ENCODE measurements at regions not wholly inside any gene's neighbourhood (a gene's known extent, or its start where the extent isn't known, plus 50 kb on each side); places are given as distances from the start of the nearest gene placed in this dataset.

- TF ChIP-seq GLIS3 (CRISPR knock-in tag; IDR thresholded peaks at IDR 0.05) (no peak), OSR1 (CRISPR knock-in tag; IDR thresholded peaks at IDR 0.05) (no peak), ISL1 (CRISPR knock-in tag; IDR thresholded peaks at IDR 0.05) (no peak), SNAI2 (CRISPR knock-in tag; IDR thresholded peaks at IDR 0.05) (no peak), TCF4 (CRISPR knock-in tag; IDR thresholded peaks at IDR 0.05; ENCODE audit: borderline replicate concordance) (no peak), ARNTL (CRISPR knock-in tag; IDR thresholded peaks at IDR 0.05; ENCODE audit: borderline replicate concordance, low read depth) (no peak), ESRRG (CRISPR knock-in tag; IDR thresholded peaks at IDR 0.05) (no peak), ZC3H10 (CRISPR knock-in tag; IDR thresholded peaks at IDR 0.05) (no peak), ZNF8 (CRISPR knock-in tag; IDR thresholded peaks at IDR 0.05) (no peak)
- TF ChIP-seq, protein P1, sequence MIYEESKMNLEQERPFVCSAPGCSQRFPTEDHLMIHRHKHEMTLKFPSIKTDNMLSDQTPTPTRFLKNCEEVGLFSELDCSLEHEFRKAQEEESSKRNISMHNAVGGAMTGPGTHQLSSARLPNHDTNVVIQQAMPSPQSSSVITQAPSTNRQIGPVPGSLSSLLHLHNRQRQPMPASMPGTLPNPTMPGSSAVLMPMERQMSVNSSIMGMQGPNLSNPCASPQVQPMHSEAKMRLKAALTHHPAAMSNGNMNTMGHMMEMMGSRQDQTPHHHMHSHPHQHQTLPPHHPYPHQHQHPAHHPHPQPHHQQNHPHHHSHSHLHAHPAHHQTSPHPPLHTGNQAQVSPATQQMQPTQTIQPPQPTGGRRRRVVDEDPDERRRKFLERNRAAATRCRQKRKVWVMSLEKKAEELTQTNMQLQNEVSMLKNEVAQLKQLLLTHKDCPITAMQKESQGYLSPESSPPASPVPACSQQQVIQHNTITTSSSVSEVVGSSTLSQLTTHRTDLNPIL (CRISPR knock-in tag; IDR thresholded peaks at IDR 0.05; ENCODE audit: low read depth) = no peak
- TF ChIP-seq, protein P2, sequence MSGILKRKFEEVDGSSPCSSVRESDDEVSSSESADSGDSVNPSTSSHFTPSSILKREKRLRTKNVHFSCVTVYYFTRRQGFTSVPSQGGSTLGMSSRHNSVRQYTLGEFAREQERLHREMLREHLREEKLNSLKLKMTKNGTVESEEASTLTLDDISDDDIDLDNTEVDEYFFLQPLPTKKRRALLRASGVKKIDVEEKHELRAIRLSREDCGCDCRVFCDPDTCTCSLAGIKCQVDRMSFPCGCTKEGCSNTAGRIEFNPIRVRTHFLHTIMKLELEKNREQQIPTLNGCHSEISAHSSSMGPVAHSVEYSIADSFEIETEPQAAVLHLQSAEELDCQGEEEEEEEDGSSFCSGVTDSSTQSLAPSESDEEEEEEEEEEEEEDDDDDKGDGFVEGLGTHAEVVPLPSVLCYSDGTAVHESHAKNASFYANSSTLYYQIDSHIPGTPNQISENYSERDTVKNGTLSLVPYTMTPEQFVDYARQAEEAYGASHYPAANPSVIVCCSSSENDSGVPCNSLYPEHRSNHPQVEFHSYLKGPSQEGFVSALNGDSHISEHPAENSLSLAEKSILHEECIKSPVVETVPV (CRISPR knock-in tag; IDR thresholded peaks at IDR 0.05) = no peak
- TF ChIP-seq, protein P3, sequence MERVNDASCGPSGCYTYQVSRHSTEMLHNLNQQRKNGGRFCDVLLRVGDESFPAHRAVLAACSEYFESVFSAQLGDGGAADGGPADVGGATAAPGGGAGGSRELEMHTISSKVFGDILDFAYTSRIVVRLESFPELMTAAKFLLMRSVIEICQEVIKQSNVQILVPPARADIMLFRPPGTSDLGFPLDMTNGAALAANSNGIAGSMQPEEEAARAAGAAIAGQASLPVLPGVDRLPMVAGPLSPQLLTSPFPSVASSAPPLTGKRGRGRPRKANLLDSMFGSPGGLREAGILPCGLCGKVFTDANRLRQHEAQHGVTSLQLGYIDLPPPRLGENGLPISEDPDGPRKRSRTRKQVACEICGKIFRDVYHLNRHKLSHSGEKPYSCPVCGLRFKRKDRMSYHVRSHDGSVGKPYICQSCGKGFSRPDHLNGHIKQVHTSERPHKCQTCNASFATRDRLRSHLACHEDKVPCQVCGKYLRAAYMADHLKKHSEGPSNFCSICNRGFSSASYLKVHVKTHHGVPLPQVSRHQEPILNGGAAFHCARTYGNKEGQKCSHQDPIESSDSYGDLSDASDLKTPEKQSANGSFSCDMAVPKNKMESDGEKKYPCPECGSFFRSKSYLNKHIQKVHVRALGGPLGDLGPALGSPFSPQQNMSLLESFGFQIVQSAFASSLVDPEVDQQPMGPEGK (CRISPR knock-in tag; IDR thresholded peaks at IDR 0.05; ENCODE audit: borderline replicate concordance) = no peak
- no peak for ATAC-seq
These were observed 224.3 kb downstream of the SOX9 start for GRCh38 chr17:72345088-72345487.

GRCh38 chr17:72345536-72345935, 224.7 kb downstream of the SOX9 start:
- no peak for ATAC-seq
- no peak for TF ChIP-seq POU6F1 (CRISPR knock-in tag; IDR thresholded peaks at IDR 0.05; ENCODE audit: borderline replicate concordance, low read depth)
- no peak for TF ChIP-seq ARNTL (CRISPR knock-in tag; IDR thresholded peaks at IDR 0.05; ENCODE audit: borderline replicate concordance, low read depth)
- TF ChIP-seq ESRRG (CRISPR knock-in tag; IDR thresholded peaks at IDR 0.05) = no peak
- no peak for TF ChIP-seq ZC3H10 (CRISPR knock-in tag; IDR thresholded peaks at IDR 0.05)
- no peak for TF ChIP-seq TOX (CRISPR knock-in tag; IDR thresholded peaks at IDR 0.05; ENCODE audit: borderline replicate concordance)
- TF ChIP-seq PPARA (CRISPR knock-in tag; IDR thresholded peaks at IDR 0.05; ENCODE audit: borderline replicate concordance) = no peak

- no peak for ATAC-seq
- TF ChIP-seq, protein P2 (CRISPR knock-in tag; IDR thresholded peaks at IDR 0.05) = no peak
- TF ChIP-seq ZFP30 (CRISPR knock-in tag; IDR thresholded peaks at IDR 0.05) = no peak
- TF ChIP-seq RARB (CRISPR knock-in tag; IDR thresholded peaks at IDR 0.05) = no peak
- TF ChIP-seq ZNF8 (CRISPR knock-in tag; IDR thresholded peaks at IDR 0.05) = no peak
- TF ChIP-seq BACH2 (CRISPR knock-in tag; IDR thresholded peaks at IDR 0.05; ENCODE audit: borderline replicate concordance) = no peak
- no peak for TF ChIP-seq OSR1 (CRISPR knock-in tag; IDR thresholded peaks at IDR 0.05)
- no peak for TF ChIP-seq TOX (CRISPR knock-in tag; IDR thresholded peaks at IDR 0.05; ENCODE audit: borderline replicate concordance)
- no peak for TF ChIP-seq ZC3H10 (CRISPR knock-in tag; IDR thresholded peaks at IDR 0.05)
- TF ChIP-seq, protein P4, sequence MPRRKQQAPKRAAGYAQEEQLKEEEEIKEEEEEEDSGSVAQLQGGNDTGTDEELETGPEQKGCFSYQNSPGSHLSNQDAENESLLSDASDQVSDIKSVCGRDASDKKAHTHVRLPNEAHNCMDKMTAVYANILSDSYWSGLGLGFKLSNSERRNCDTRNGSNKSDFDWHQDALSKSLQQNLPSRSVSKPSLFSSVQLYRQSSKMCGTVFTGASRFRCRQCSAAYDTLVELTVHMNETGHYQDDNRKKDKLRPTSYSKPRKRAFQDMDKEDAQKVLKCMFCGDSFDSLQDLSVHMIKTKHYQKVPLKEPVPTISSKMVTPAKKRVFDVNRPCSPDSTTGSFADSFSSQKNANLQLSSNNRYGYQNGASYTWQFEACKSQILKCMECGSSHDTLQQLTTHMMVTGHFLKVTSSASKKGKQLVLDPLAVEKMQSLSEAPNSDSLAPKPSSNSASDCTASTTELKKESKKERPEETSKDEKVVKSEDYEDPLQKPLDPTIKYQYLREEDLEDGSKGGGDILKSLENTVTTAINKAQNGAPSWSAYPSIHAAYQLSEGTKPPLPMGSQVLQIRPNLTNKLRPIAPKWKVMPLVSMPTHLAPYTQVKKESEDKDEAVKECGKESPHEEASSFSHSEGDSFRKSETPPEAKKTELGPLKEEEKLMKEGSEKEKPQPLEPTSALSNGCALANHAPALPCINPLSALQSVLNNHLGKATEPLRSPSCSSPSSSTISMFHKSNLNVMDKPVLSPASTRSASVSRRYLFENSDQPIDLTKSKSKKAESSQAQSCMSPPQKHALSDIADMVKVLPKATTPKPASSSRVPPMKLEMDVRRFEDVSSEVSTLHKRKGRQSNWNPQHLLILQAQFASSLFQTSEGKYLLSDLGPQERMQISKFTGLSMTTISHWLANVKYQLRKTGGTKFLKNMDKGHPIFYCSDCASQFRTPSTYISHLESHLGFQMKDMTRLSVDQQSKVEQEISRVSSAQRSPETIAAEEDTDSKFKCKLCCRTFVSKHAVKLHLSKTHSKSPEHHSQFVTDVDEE (CRISPR knock-in tag; IDR thresholded peaks at IDR 0.05) = no peak
- no peak for TF ChIP-seq ZNF565 (CRISPR knock-in tag; conservative IDR thresholded peaks at IDR 0.05; ENCODE audit: low read depth)
- TF ChIP-seq CSDC2 (CRISPR knock-in tag; IDR thresholded peaks at IDR 0.05) = no peak
- no peak for TF ChIP-seq PPARA (CRISPR knock-in tag; IDR thresholded peaks at IDR 0.05; ENCODE audit: borderline replicate concordance)
- no peak for TF ChIP-seq ARNTL (CRISPR knock-in tag; IDR thresholded peaks at IDR 0.05; ENCODE audit: borderline replicate concordance, low read depth)
- TF ChIP-seq ISL1 (CRISPR knock-in tag; IDR thresholded peaks at IDR 0.05) = no peak
These were observed 225.5 kb downstream of the SOX9 start for GRCh38 chr17:72346306-72346705.
